ENCODE measurements at regions not wholly inside any gene's neighbourhood (a gene's known extent, or its start where the extent isn't known, plus 50 kb on each side); places are given as distances from the start of the nearest gene placed in this dataset.

DNA sequence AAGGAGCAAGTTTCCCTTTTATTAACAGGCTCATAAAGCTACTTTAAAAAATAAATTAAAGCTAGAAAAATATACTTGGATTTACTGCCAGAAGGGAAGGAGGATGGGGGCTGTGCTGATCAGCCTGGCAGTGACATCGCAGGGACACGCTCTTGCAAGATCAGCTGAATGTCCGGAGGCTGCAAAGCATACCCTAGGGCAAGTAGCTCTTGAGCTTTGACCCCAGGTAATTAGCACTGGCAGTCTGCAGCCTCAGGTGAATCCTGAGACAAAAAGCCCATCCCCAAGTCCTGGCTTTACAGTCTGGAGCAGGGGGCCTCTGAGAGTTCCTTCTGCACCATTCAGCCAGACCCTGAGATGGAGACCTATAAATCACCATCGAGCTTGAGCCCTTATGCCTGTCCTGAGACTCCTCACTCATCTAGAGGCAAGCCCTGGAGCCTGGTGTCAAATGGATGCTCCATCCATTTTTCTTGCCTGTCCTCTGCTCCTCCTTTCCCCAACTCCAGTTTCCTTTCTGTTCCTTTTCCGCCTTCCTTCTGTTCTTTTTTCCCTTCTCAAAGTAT is 131.7 kb downstream of the TMEM114 start:
- intact Hi-C loops (cut with DNase I, micrococcal nuclease) = no loop called here
- CTCF ChIA-PET = no interaction called here

DNA sequence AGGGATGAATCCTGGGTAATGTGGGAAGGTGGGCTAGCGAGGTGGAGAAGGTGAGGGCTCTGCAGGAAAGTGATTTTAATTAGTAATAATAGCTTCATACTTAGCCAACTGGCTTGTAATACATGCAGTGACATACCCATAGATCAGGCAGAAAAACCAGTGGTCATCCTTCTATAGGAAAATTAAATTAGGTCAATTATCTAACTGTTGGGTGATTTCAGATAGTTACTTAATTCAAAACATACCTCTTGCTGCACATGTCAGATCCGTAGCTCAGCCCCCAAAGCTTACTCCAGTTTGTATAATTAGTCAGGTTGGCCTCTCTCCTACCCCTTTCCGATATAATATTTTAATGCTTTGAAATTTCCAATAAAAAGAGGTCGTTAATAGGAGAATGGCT is 137.0 kb downstream of the TMEM114 start:
- Mint-ChIP-seq H3K4me3 (no peak overlapping the region), H3K36me3 (ENCODE audit: low read depth) (no peaks in the 10 kb centered on the region), H3K27ac (no peak overlapping the region), H3K4me1 (ENCODE audit: low read depth) (no peaks in the 10 kb centered on the region), H3K9me3 (peaks cover 8% of the 10 kb centered on the region), H3K27me3 (peaks cover 6% of the 10 kb centered on the region)
- H3K9me3 ChIP-seq (ENCODE audit: control insufficient read depth in 1 of 2, insufficient read depth in 1 of 2, low read length in 2 of 2) = peaks cover 0 to 5% of the 10 kb centered on the region in 2 experiments
- ChIA-PET CTCF (no interaction called here), POLR2A (interaction anchor here (0.6 kb wide), 1 partner anchor 54 kb away, joined by 3 read pairs; no protein-coding TSS in a partner anchor)
- intact Hi-C loops (cut with DNase I, micrococcal nuclease) = loop anchor here in 1 of 2 experiments (5.0 kb wide), 1 partner anchor 1554 kb away; no protein-coding TSS in a partner anchor
- no peaks in the 10 kb centered on the region for H3K36me3 ChIP-seq (ENCODE audit: insufficient read depth, low read length)
- H3K27me3 ChIP-seq (ENCODE audit: control insufficient read depth in 1 of 2, insufficient read depth in 2 of 2, low read length in 2 of 2) = no peaks in the 10 kb centered on the region
- no peak overlapping the region for H3K27ac ChIP-seq (ENCODE audit: low read depth in 1 of 2, low read length in 2 of 2)
- TF ChIP-seq, protein P1, sequence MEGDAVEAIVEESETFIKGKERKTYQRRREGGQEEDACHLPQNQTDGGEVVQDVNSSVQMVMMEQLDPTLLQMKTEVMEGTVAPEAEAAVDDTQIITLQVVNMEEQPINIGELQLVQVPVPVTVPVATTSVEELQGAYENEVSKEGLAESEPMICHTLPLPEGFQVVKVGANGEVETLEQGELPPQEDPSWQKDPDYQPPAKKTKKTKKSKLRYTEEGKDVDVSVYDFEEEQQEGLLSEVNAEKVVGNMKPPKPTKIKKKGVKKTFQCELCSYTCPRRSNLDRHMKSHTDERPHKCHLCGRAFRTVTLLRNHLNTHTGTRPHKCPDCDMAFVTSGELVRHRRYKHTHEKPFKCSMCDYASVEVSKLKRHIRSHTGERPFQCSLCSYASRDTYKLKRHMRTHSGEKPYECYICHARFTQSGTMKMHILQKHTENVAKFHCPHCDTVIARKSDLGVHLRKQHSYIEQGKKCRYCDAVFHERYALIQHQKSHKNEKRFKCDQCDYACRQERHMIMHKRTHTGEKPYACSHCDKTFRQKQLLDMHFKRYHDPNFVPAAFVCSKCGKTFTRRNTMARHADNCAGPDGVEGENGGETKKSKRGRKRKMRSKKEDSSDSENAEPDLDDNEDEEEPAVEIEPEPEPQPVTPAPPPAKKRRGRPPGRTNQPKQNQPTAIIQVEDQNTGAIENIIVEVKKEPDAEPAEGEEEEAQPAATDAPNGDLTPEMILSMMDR (IDR thresholded peaks at IDR 0.05) = no peak
- no peak for ATAC-seq (ENCODE audit: poor library complexity)
- no peak for DNase-seq
- no peaks in the 10 kb centered on the region for H3K4me1 ChIP-seq (ENCODE audit: insufficient read depth, low read length)
- no peak overlapping the region for H3K4me3 ChIP-seq (ENCODE audit: low read length)

More for the DNA sequence above, 131.7 kb downstream of the TMEM114 start:
- Histone ChIP-seq H3K9me3 (ENCODE audit: control insufficient read depth in 1 of 2, insufficient read depth in 1 of 2, low read length in 2 of 2) (peaks cover 0 to 7% of the 10 kb centered on the region in 2 experiments), H3K4me3 (ENCODE audit: low read length) (no peak overlapping the region), H3K4me1 (ENCODE audit: insufficient read depth, low read length) (no peaks in the 10 kb centered on the region), H3K27ac (ENCODE audit: low read depth in 1 of 2, low read length in 2 of 2) (no peak overlapping the region), H3K36me3 (ENCODE audit: insufficient read depth, low read length) (no peaks in the 10 kb centered on the region), H3K27me3 (ENCODE audit: control insufficient read depth in 1 of 2, insufficient read depth in 2 of 2, low read length in 2 of 2) (no peaks in the 10 kb centered on the region)
- Mint-ChIP-seq H3K9me3 (peaks cover 8% of the 10 kb centered on the region), H3K4me3 (no peak overlapping the region), H3K27ac (no peak overlapping the region), H3K4me1 (ENCODE audit: low read depth) (no peaks in the 10 kb centered on the region), H3K36me3 (ENCODE audit: low read depth) (no peaks in the 10 kb centered on the region), H3K27me3 (peaks cover 14% of the 10 kb centered on the region)
- POLR2A ChIA-PET = no interaction called here
- ATAC-seq (ENCODE audit: poor library complexity) = no peak
- DNase-seq = no peak
- TF ChIP-seq, protein P1 (IDR thresholded peaks at IDR 0.05) = no peak

DNA sequence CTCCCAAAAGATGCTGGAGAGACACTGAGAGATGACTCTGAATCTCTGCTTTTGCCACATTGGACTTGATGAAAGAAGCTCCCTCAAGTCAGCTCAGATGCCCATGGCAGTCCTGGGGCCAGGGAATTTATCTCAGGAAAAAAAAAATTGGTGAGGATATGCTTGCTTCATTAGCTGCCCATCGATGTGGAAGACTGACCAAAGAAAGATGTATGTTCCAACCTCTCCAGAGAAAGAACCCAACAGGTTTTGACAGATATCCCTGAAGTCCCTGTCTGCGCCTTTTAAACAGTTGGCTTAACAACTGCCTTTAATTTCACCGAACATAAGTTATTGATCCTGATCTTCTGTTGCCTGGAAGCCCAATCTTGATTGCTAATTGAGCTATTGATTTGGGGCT is 137.4 kb downstream of the TMEM114 start:
- Histone ChIP-seq H3K27ac (ENCODE audit: low read depth in 1 of 2, low read length in 2 of 2) (no peak overlapping the region), H3K9me3 (ENCODE audit: control insufficient read depth in 1 of 2, insufficient read depth in 1 of 2, low read length in 2 of 2) (peaks cover 0 to 2% of the 10 kb centered on the region in 2 experiments), H3K4me3 (ENCODE audit: low read length) (no peak overlapping the region), H3K4me1 (ENCODE audit: insufficient read depth, low read length) (no peaks in the 10 kb centered on the region), H3K27me3 (ENCODE audit: control insufficient read depth in 1 of 2, insufficient read depth in 2 of 2, low read length in 2 of 2) (no peaks in the 10 kb centered on the region), H3K36me3 (ENCODE audit: insufficient read depth, low read length) (no peaks in the 10 kb centered on the region)
- ATAC-seq (ENCODE audit: poor library complexity) (no peak), DNase-seq (no peak)
- Mint-ChIP-seq H3K4me1 (ENCODE audit: low read depth) (no peaks in the 10 kb centered on the region), H3K36me3 (ENCODE audit: low read depth) (no peaks in the 10 kb centered on the region), H3K4me3 (no peak overlapping the region), H3K27ac (no peak overlapping the region), H3K27me3 (peaks cover 6% of the 10 kb centered on the region), H3K9me3 (peaks cover 8% of the 10 kb centered on the region)
- ChIA-PET POLR2A (interaction anchor here (0.6 kb wide), 1 partner anchor 54 kb away, joined by 3 read pairs; no protein-coding TSS in a partner anchor), CTCF (no interaction called here)
- intact Hi-C loops (cut with DNase I, micrococcal nuclease) = loop anchor here in 1 of 2 experiments (5.0 kb wide), 1 partner anchor 1554 kb away; no protein-coding TSS in a partner anchor
- TF ChIP-seq, protein P1 (IDR thresholded peaks at IDR 0.05) = no peak

Measured in CD4-positive, alpha-beta T cell (primary cell).